ENCODE measurements at regions not wholly inside any gene's neighbourhood (a gene's known extent, or its start where the extent isn't known, plus 50 kb on each side); places are given as distances from the start of the nearest gene placed in this dataset.

- no peak overlapping the region for H3K27ac ChIP-seq
- TF ChIP-seq CTCF (IDR thresholded peaks at IDR 0.05) (no peak), ZFX (IDR thresholded peaks at IDR 0.05; ENCODE audit: borderline replicate concordance) (no peak)
These were observed 54.0 kb upstream of the ANKRD28 start for GRCh38 chr3:15851735-15852134.

DNA sequence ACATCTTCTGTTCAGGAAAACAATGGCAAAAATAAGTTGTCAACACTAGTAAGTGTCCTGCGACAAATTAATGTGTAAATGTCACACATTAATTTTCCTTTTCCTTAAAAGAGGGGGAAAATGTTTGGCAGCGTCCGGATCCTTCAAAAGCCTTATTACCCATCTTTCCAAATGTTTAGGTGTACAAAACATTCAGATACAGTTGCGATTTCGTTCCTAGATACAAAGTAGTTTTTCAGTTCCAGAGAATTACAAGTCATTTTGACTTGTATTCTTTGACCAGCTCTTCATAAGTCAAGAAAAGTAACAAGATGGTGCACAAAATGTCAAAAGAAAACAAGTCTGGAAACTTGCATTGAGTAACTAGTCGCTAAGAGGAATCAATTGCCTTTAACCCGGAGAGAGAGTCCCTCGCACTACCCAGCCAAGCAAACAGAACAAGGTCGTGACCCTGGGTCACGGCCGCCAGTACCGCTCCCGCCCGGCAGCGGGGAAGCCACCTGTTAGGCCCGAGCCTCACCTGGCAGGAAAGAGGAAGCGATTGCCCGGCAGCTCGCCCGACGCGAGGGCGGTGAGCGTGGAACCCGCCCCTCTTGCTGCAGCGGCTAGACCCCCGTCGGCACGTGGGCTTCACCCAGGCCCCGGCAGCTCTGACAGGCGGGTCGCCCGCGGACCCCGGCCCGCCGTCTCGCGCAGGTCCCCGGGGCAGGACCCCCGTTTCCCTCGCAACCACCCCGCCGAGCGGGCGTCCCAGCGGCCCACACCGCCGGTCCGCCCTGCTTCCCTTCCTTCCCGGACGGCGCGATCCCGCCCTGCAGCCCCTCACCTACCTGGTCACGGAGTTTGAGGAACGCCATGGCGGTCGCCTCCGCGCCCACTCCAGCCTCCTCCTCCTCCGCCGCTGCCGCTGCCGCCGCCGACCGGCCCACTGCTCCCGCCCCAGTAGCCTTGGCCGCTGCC is 61.0 kb upstream of the ANKRD28 start:
- no peak for TF ChIP-seq ZFX (IDR thresholded peaks at IDR 0.05; ENCODE audit: borderline replicate concordance)
- TF ChIP-seq CTCF (IDR thresholded peaks at IDR 0.05) = no peak
- H3K27ac ChIP-seq = peak overlapping the region; percentile 97

DNA sequence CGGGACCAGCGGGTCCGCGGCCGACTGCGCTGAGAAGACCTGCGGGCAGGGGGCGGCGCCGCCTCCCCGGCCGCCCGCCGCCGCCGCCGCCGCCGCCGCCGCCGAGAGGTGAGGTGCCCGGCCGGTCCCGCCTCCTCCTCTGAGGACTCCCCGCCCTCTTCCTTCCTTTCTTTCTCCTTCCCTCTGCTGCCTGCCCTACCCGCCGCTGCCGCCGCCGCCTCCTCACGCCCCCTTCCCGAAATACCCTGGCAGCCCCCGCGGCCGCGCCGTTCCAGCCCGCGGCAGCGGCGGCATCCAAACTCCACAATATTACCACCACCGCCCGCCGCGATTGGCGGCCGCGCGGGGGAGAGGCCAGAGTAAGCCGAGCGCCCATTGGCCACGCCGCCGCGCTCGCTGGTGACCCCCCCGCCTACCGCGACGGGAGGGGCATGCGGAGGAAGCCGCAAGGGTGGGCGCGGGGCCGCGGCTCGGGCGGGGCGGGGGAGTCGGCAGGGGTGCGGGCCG is 61.8 kb upstream of the ANKRD28 start:
- peak overlapping the region; percentile 97 for H3K27ac ChIP-seq
- TF ChIP-seq CTCF (IDR thresholded peaks at IDR 0.05) (no peak), ZFX (IDR thresholded peaks at IDR 0.05; ENCODE audit: borderline replicate concordance) (no peak)

DNA sequence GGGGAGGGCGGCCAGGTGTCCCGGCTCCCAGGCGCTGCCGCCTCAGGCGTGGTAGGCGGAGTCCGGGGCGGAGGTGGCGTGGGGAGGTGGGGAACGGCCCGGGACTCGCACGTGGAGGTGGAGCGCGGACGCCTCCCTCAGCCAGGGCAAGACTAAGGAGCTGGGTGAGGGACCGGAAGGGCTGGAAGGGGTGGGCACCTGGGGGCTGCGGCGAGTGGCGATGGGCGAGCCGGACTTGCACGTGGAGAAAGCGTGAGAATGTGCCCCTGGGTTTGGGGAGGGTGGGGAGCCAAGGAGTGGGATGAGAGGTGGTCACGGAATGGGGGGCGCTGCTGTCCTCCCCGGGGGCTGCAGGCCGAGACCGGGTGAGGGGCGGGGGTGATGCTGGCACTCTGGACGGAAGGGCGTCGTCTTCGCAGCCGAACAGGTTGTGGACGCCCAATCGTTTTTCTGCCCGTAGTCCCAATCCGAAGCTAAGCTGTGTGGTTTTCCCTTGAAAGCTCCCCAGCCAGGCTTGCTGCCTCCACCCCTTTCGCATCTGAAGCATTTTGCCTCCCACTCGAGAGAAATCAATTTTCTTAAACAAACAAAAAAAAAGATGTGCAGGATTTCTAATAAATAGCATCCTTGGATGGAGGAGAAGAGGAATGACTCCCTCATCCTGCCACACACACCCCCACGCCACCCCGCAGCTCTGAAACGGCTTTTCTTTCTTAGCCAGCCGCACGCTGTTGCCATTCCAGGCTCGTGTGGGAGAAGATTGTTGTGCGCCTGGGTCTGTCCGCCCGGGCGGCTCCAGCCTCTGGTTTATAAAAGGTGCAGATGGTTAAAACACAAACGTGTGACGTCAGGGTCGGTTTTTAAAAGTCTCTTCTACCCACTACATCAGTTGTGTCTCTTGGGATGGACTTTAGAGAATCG is 62.5 kb upstream of the ANKRD28 start:
- peak overlapping the region; percentile 97 for H3K27ac ChIP-seq
- no peak for TF ChIP-seq ZFX (IDR thresholded peaks at IDR 0.05; ENCODE audit: borderline replicate concordance)
- no peak for TF ChIP-seq CTCF (IDR thresholded peaks at IDR 0.05)

- H3K27ac ChIP-seq = no peak overlapping the region
- no peak for TF ChIP-seq ZFX (IDR thresholded peaks at IDR 0.05; ENCODE audit: borderline replicate concordance)
- TF ChIP-seq CTCF (IDR thresholded peaks at IDR 0.05) = no peak
These were observed 63.4 kb upstream of the ANKRD28 start for GRCh38 chr3:15861163-15861562.

GRCh38 chr3:15872807-15873206 is 75.0 kb upstream of the ANKRD28 start:
- TF ChIP-seq ZFX (IDR thresholded peaks at IDR 0.05; ENCODE audit: borderline replicate concordance) (no peak), CTCF (IDR thresholded peaks at IDR 0.05) (no peak)

More at GRCh38 chr3:15872807-15873206, 75.0 kb upstream of the ANKRD28 start:
- H3K27ac ChIP-seq = no peak overlapping the region

All from 22Rv1 (cell line).